Neuronal stem cell (in vitro differentiated cells): ENCODE measurements at regions not wholly inside any gene's neighbourhood (a gene's known extent, or its start where the extent isn't known, plus 50 kb on each side); places are given as distances from the start of the nearest gene placed in this dataset.

Source experiments
- DNase-seq: peaks from one replicate; pipeline ENCODE4 v3.0.0-alpha.2; 2013; ENCODE audit warnings: low spot score
- H2AFZ ChIP-seq: one replicate; pipeline ENCODE4 v1.6.1; 2013; ENCODE audit warnings: mild to moderate bottlenecking, low read length, inconsistent platforms
- H2AK5ac ChIP-seq: 2 replicates; pipeline ENCODE4 v1.6.1; 2013; ENCODE audit warnings: low read depth, mild to moderate bottlenecking, inconsistent platforms, low read length, moderate library complexity, mixed read lengths
- H2BK120ac ChIP-seq: 2 replicates; pipeline ENCODE4 v1.6.1; 2013; ENCODE audit warnings: low read depth, mild to moderate bottlenecking, inconsistent platforms, low read length, moderate library complexity, mixed read lengths
- H2BK12ac ChIP-seq: one replicate; pipeline ENCODE4 v1.6.1; 2013; ENCODE audit warnings: low read length, inconsistent platforms
- H2BK15ac ChIP-seq: 2 replicates; pipeline ENCODE4 v1.6.1; 2013; ENCODE audit warnings: mild to moderate bottlenecking, low read length, inconsistent platforms, mixed read lengths
- H2BK5ac ChIP-seq: one replicate; pipeline ENCODE4 v1.6.1; 2013; ENCODE audit warnings: inconsistent platforms, mild to moderate bottlenecking, low read length, moderate library complexity
- H3K14ac ChIP-seq: one replicate; pipeline ENCODE4 v1.6.1; 2013; ENCODE audit warnings: low read length, inconsistent platforms
- H3K18ac ChIP-seq: 2 replicates; pipeline ENCODE4 v1.6.1; 2013; ENCODE audit warnings: low read length, inconsistent platforms
- H3K23ac ChIP-seq: 2 replicates; pipeline ENCODE4 v1.6.1; 2013; ENCODE audit warnings: low read depth, mild to moderate bottlenecking, mixed read lengths, low read length, inconsistent platforms; ENCODE audit not compliant: poor library complexity
- H3K27ac ChIP-seq: replicated peaks from 3 replicates; pipeline ENCODE4 v1.5.1; 2013; ENCODE audit warnings: low read length, inconsistent platforms
- H3K27me3 ChIP-seq, 3 experiments: 2 replicates each; pipeline ENCODE4 v1.6.1; 2013; ENCODE audit warnings: low read length in 3 of 3, mild to moderate bottlenecking in 2 of 3, inconsistent platforms in 1 of 3, low read depth in 1 of 3, mixed read lengths in 1 of 3, moderate library complexity in 1 of 3; ENCODE audit not compliant: control insufficient read depth in 3 of 3, insufficient read depth in 3 of 3
- H3K36me3 ChIP-seq, 2 donors: replicated peaks in 1 of 2; 2 replicates each; pipeline ENCODE4 v1.6.1; 2013; ENCODE audit warnings: low read length in 2 of 2; ENCODE audit not compliant: control insufficient read depth in 2 of 2, insufficient read depth in 2 of 2
- H3K4ac ChIP-seq: 2 replicates; pipeline ENCODE4 v1.6.1; 2013; ENCODE audit warnings: inconsistent platforms, mild to moderate bottlenecking, low read length, moderate library complexity
- H3K4me1 ChIP-seq, 2 donors: 1 replicate in 1 of 2; 2 replicates in 1 of 2; pipeline ENCODE4 v1.6.1; 2013; ENCODE audit warnings: low read length in 2 of 2, low read depth in 1 of 2; ENCODE audit not compliant: control insufficient read depth in 2 of 2, insufficient read depth in 1 of 2
- H3K4me2 ChIP-seq: one replicate; pipeline ENCODE4 v1.6.1; 2013; ENCODE audit warnings: mild to moderate bottlenecking, low read length, inconsistent platforms; ENCODE audit not compliant: insufficient read depth, poor library complexity, severe bottlenecking
- H3K4me3 ChIP-seq, 2 donors: 2 replicates each; pipeline ENCODE4 v1.5.1; 2013; ENCODE audit warnings: low read length in 2 of 2, mild to moderate bottlenecking in 2 of 2, inconsistent platforms in 1 of 2, moderate library complexity in 1 of 2
- H3K79me1 ChIP-seq: one replicate; pipeline ENCODE4 v1.6.1; 2013; ENCODE audit warnings: low read depth, mild to moderate bottlenecking, inconsistent platforms, low read length, moderate library complexity
- H3K9ac ChIP-seq: one replicate; pipeline ENCODE4 v1.6.1; 2013; ENCODE audit warnings: mild to moderate bottlenecking, low read depth, low read length, inconsistent platforms; ENCODE audit not compliant: poor library complexity
- H3K9me3 ChIP-seq, 2 donors: replicated peaks in 1 of 2; 2 replicates each; pipeline versions ENCODE3 to v1.6.1; 2013; ENCODE audit warnings: low read length in 2 of 2, mild to moderate bottlenecking in 2 of 2, inconsistent platforms in 1 of 2, low read depth in 1 of 2, mixed read lengths in 1 of 2, moderate library complexity in 1 of 2; ENCODE audit not compliant: control insufficient read depth in 2 of 2, insufficient read depth in 1 of 2
- H4K8ac ChIP-seq: one replicate; pipeline ENCODE4 v1.6.1; 2013; ENCODE audit warnings: low read depth, mild to moderate bottlenecking, inconsistent platforms, low read length, moderate library complexity
- H4K91ac ChIP-seq: one replicate; pipeline ENCODE4 v1.6.1; 2013; ENCODE audit warnings: low read length, low read depth, mild to moderate bottlenecking, inconsistent platforms; ENCODE audit not compliant: poor library complexity
- WGBS, 2 donors: extraction: QIAGEN DNeasy Blood & Tissue Kit; methylation state at CpG; one replicate each; pipeline ENCODE4 v1.1.7; 2013; ENCODE audit warnings: missing lambda C conversion rate in 2 of 2, mixed read lengths in 1 of 2; ENCODE audit not compliant: insufficient read length in 2 of 2, insufficient replicate concordance in 1 of 2; ENCODE audit errors: extremely low coverage in 2 of 2; 5-methylcytosine and 5-hydroxymethylcytosine counted together

- no peaks in the 10 kb centered on the region for H3K4me1 ChIP-seq
- H3K9me3 ChIP-seq: no peaks in the 10 kb centered on the region
- no peak overlapping the region for H2BK120ac ChIP-seq
- no peak overlapping the region for H3K23ac ChIP-seq
- H3K4me2 ChIP-seq: no peak overlapping the region
- H4K8ac ChIP-seq: no peak overlapping the region
- no peak overlapping the region for H4K91ac ChIP-seq
- H2AFZ ChIP-seq: no peak overlapping the region
- H3K9ac ChIP-seq: no peak overlapping the region
- DNase-seq: no peak
- no peaks in the 10 kb centered on the region for H3K36me3 ChIP-seq
- peaks cover 0 to 70% (median 0%) of the 10 kb centered on the region in 3 experiments for H3K27me3 ChIP-seq
- no CpG with 5 or more reads among the region's 1 CpG for WGBS, 2 donors
- no peak overlapping the region for H2AK5ac ChIP-seq
- no peak overlapping the region for H3K14ac ChIP-seq
- H3K27ac ChIP-seq: no peak overlapping the region
- H3K18ac ChIP-seq: no peak overlapping the region
- H3K4ac ChIP-seq: no peak overlapping the region
- no peak overlapping the region for H2BK12ac ChIP-seq
- H2BK5ac ChIP-seq: no peak overlapping the region
- no peak overlapping the region for H3K4me3 ChIP-seq
- H3K79me1 ChIP-seq: no peaks in the 10 kb centered on the region
- no peak overlapping the region for H2BK15ac ChIP-seq
Measured at GRCh38 chr2:56001947-56002346, 78.4 kb upstream of the EFEMP1 start.

GRCh38 chr2:56008661-56009431, 85.3 kb upstream of the EFEMP1 start:
- Histone ChIP-seq H2BK5ac (no peak overlapping the region), H3K4me1 (peaks cover 5 to 13% of the 10 kb centered on the region in 2 donors), H3K18ac (no peak overlapping the region), H3K4ac (no peak overlapping the region), H3K27ac (peak overlapping the region; percentile 84), H3K9me3 (no peaks in the 10 kb centered on the region), H2AFZ (no peak overlapping the region), H3K27me3 (peaks cover 0 to 71% (median 0%) of the 10 kb centered on the region in 3 experiments), H3K4me3 (no peak overlapping the region), H2BK15ac (no peak overlapping the region), H3K23ac (no peak overlapping the region), H3K14ac (no peak overlapping the region), H3K9ac (no peak overlapping the region), H3K79me1 (no peaks in the 10 kb centered on the region), H3K4me2 (peak overlapping the region; percentile 21), H2AK5ac (no peak overlapping the region), H3K36me3 (no peaks in the 10 kb centered on the region), H4K91ac (no peak overlapping the region), H4K8ac (no peak overlapping the region), H2BK12ac (no peak overlapping the region), H2BK120ac (no peak overlapping the region)
- WGBS, 2 donors: 100% methylated on average over 1 of the region's 8 CpGs; no CpG with 5 or more reads in 1 of the 2 donors
- peak; percentile 86 for DNase-seq

GRCh38 chr2:56009758-56010458, 86.3 kb upstream of the EFEMP1 start:
- no peak for DNase-seq
- Histone ChIP-seq H3K27ac (peak overlapping the region; percentile 52), H4K91ac (no peak overlapping the region), H2BK5ac (no peak overlapping the region), H3K4me2 (no peak overlapping the region), H2AFZ (no peak overlapping the region), H3K4ac (no peak overlapping the region), H3K27me3 (peaks cover 0 to 76% (median 0%) of the 10 kb centered on the region in 3 experiments), H2BK120ac (no peak overlapping the region), H3K79me1 (no peaks in the 10 kb centered on the region), H3K23ac (no peak overlapping the region), H3K4me3 (no peak overlapping the region), H2AK5ac (no peak overlapping the region), H3K36me3 (no peaks in the 10 kb centered on the region), H3K4me1 (peaks cover 5 to 20% of the 10 kb centered on the region in 2 donors), H3K9ac (no peak overlapping the region), H2BK15ac (no peak overlapping the region), H3K14ac (no peak overlapping the region), H3K18ac (no peak overlapping the region), H2BK12ac (no peak overlapping the region), H4K8ac (no peak overlapping the region), H3K9me3 (no peaks in the 10 kb centered on the region)
- WGBS, 2 donors: no CpG with 5 or more reads among the region's 3 CpGs

DNA sequence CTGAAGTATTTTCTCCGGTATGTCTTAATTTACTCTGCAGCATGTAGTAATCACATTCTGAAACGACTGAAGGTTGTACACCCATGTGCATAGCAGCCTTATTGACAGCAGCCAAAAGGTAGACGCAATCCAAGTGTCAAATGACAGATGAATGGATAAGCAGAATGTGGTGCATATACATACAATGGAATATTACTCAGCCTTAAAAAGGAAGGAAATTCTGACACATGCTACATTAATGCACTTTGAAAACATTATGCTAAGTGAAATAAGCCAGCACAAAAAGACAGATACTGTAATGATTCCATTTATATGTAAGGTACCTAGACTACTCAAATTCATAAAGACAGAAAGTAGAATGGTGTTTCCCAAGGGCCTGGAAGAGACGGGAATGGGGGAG, 88.0 kb upstream of the EFEMP1 start:
- peaks cover 0 to 80% (median 0%) of the 10 kb centered on the region in 3 experiments for H3K27me3 ChIP-seq
- WGBS, 2 donors: no CpG with 5 or more reads among the region's 4 CpGs

More for the DNA sequence above, 88.0 kb upstream of the EFEMP1 start:
- Histone ChIP-seq H3K9ac (no peak overlapping the region), H2BK12ac (no peak overlapping the region), H2BK15ac (no peak overlapping the region), H3K23ac (no peak overlapping the region), H3K36me3 (no peaks in the 10 kb centered on the region), H4K91ac (no peak overlapping the region), H3K4me2 (no peak overlapping the region), H2BK5ac (no peak overlapping the region), H3K79me1 (no peaks in the 10 kb centered on the region), H2AFZ (no peak overlapping the region), H2AK5ac (no peak overlapping the region), H3K27ac (no peak overlapping the region), H3K14ac (no peak overlapping the region), H2BK120ac (no peak overlapping the region), H3K4me3 (no peak overlapping the region), H3K4ac (no peak overlapping the region), H3K18ac (no peak overlapping the region), H4K8ac (no peak overlapping the region), H3K4me1 (peaks cover 8 to 24% of the 10 kb centered on the region in 2 donors), H3K9me3 (no peaks in the 10 kb centered on the region)
- DNase-seq: no peak
